ENCODE measurements at regions not wholly inside any gene's neighbourhood (a gene's known extent, or its start where the extent isn't known, plus 50 kb on each side); places are given as distances from the start of the nearest gene placed in this dataset.
A peak's percentile ranks its signal among the peaks of the same experiment; 100 is the strongest.

- H3K36me3 Mint-ChIP-seq (ENCODE audit: insufficient read depth in 1 of 3, low read depth in 3 of 3) = no peaks in the 10 kb centered on the region
These were observed 149.9 kb upstream of the IGSF21 start for GRCh38 chr1:17957588-17958267.

More at GRCh38 chr1:17957588-17958267, 149.9 kb upstream of the IGSF21 start:
- Mint-ChIP-seq H3K27ac (peak overlapping the region in 1 of 3 experiments; percentile 2; a peak in 1 of 7 replicates), H3K9me3 (no peaks in the 10 kb centered on the region), H3K27me3 (ENCODE audit: low read depth) (peaks cover 28% of the 10 kb centered on the region), H3K4me1 (peaks cover 28% of the 10 kb centered on the region in 2 experiments), H3K4me3 (no peak overlapping the region)
- Histone ChIP-seq H3K23me2 (ENCODE audit: insufficient read length, low read depth, low read length, poor library complexity, severe bottlenecking) (no peaks in the 10 kb centered on the region), H3K56ac (ENCODE audit: insufficient read length, low read depth, low read length) (no peak overlapping the region), H2BK15ac (ENCODE audit: low read depth, low read length) (no peak overlapping the region), H3K9ac (ENCODE audit: extremely low read depth, insufficient read length, low read length) (no peak overlapping the region), H3K27ac (ENCODE audit: insufficient read length, low read depth, low read length) (no peak overlapping the region), H2AFZ (ENCODE audit: low read length) (no peak overlapping the region), H3K9me3 (ENCODE audit: control insufficient read depth, low read depth, low read length) (no peaks in the 10 kb centered on the region), H3K14ac (ENCODE audit: insufficient read depth, low read length) (no peak overlapping the region; the same call in 1 of the 2 replicates), H3K4ac (ENCODE audit: low read depth, low read length) (no peak overlapping the region), H2AK5ac (ENCODE audit: insufficient read length, low read length) (no peak overlapping the region), H4K5ac (ENCODE audit: insufficient read length, low read depth, low read length) (no peak overlapping the region), H4K91ac (ENCODE audit: insufficient read length, low read depth, low read length) (no peak overlapping the region), H2BK12ac (ENCODE audit: insufficient read length, low read depth, low read length) (no peak overlapping the region), H3K4me1 (ENCODE audit: insufficient read depth, low read length) (peaks cover 11% of the 10 kb centered on the region; the same call in 1 of the 2 replicates), H3K23ac (ENCODE audit: insufficient read length, low read depth, low read length) (no peak overlapping the region), H4K8ac (replicated peaks; ENCODE audit: insufficient read length, low read depth, low read length) (no peak overlapping the region), H3K4me2 (ENCODE audit: insufficient read depth, insufficient read length, low read length) (no peak overlapping the region), H3K79me1 (ENCODE audit: insufficient read depth, low read depth, low read length, poor library complexity, severe bottlenecking) (no peaks in the 10 kb centered on the region), H3T11ph (ENCODE audit: low read length) (no peak overlapping the region), H3K18ac (ENCODE audit: insufficient read length, low read depth, low read length) (no peak overlapping the region), H3K79me2 (ENCODE audit: insufficient read depth, low read length) (no peaks in the 10 kb centered on the region), H2BK5ac (ENCODE audit: insufficient read length, low read length) (no peak overlapping the region), H2BK20ac (ENCODE audit: low read depth, low read length, poor library complexity, severe bottlenecking) (no peak overlapping the region), H2BK120ac (ENCODE audit: low read depth, low read length, poor library complexity, severe bottlenecking) (no peak overlapping the region), H4K20me1 (ENCODE audit: control insufficient read depth, insufficient read depth, insufficient read length) (no peaks in the 10 kb centered on the region), H3K27me3 (ENCODE audit: insufficient read depth, low read length) (no peaks in the 10 kb centered on the region; the same call in 1 of the 2 replicates)
- no peak for TF ChIP-seq CTCF (conservative IDR thresholded peaks at IDR 0.05)
- WGBS (ENCODE audit: extremely low coverage, insufficient read length, low lambda C conversion rate) = no CpG with 5 or more reads among the region's 10 CpGs
- no peak for DNase-seq

Measured in H9 (cell line).